H9 (cell line): ENCODE measurements at regions not wholly inside any gene's neighbourhood (a gene's known extent, or its start where the extent isn't known, plus 50 kb on each side); places are given as distances from the start of the nearest gene placed in this dataset.

ENCODE experiments used
- DNase-seq: peaks from one replicate; pipeline ENCODE4 v3.0.0-alpha.2; 2017
- H2AFZ ChIP-seq: one replicate; pipeline ENCODE4 v1.6.1; 2013; ENCODE audit warnings: mild to moderate bottlenecking, low read length, control low read depth, moderate library complexity
- H2AK5ac ChIP-seq: 2 replicates; pipeline ENCODE4 v1.6.1; 2013; ENCODE audit warnings: low read length, control low read depth, mixed read lengths; ENCODE audit not compliant: insufficient read length
- H2BK120ac ChIP-seq: one replicate; pipeline ENCODE4 v1.6.1; 2013; ENCODE audit warnings: low read depth, mild to moderate bottlenecking, low read length, control low read depth, inconsistent platforms; ENCODE audit not compliant: poor library complexity, severe bottlenecking
- H2BK12ac ChIP-seq: 2 replicates; pipeline ENCODE4 v1.6.1; 2013; ENCODE audit warnings: low read length, control low read depth, mixed read lengths, low read depth; ENCODE audit not compliant: insufficient read length
- H2BK15ac ChIP-seq: 2 replicates; pipeline ENCODE4 v1.6.1; 2013; ENCODE audit warnings: low read depth, low read length, control low read depth
- H2BK20ac ChIP-seq: one replicate; pipeline ENCODE4 v1.6.1; 2013; ENCODE audit warnings: low read depth, mild to moderate bottlenecking, low read length, control low read depth, inconsistent platforms; ENCODE audit not compliant: poor library complexity, severe bottlenecking
- H2BK5ac ChIP-seq: 2 replicates; pipeline ENCODE4 v1.6.1; 2013; ENCODE audit warnings: low read length, control low read depth, mixed read lengths; ENCODE audit not compliant: insufficient read length
- H3K14ac ChIP-seq: 2 replicates; pipeline ENCODE4 v1.6.1; 2013; ENCODE audit warnings: low read length, control low read depth; ENCODE audit not compliant: insufficient read depth
- H3K18ac ChIP-seq: 2 replicates; pipeline ENCODE4 v1.6.1; 2013; ENCODE audit warnings: low read depth, mild to moderate bottlenecking, mixed read lengths, low read length, control low read depth; ENCODE audit not compliant: insufficient read length
- H3K23ac ChIP-seq: 2 replicates; pipeline ENCODE4 v1.6.1; 2013; ENCODE audit warnings: low read length, control low read depth, mixed read lengths, low read depth; ENCODE audit not compliant: insufficient read length
- H3K23me2 ChIP-seq: 2 replicates; pipeline ENCODE4 v1.6.1; 2013; ENCODE audit warnings: low read depth, mild to moderate bottlenecking, mixed read lengths, low read length, control low read depth; ENCODE audit not compliant: insufficient read length, poor library complexity, severe bottlenecking
- H3K27ac ChIP-seq: 2 replicates; pipeline ENCODE4 v1.5.1; 2013; ENCODE audit warnings: low read length, control low read depth, mixed read lengths, low read depth; ENCODE audit not compliant: insufficient read length
- H3K27me3 ChIP-seq: 2 replicates; pipeline ENCODE4 v1.6.1; 2013; ENCODE audit warnings: low read length, control low read depth, inconsistent platforms; ENCODE audit not compliant: insufficient read depth
- H3K4ac ChIP-seq: 2 replicates; pipeline ENCODE4 v1.6.1; 2013; ENCODE audit warnings: low read depth, mild to moderate bottlenecking, control low read depth, inconsistent platforms, low read length, moderate library complexity
- H3K4me1 ChIP-seq: 2 replicates; pipeline ENCODE4 v1.6.1; 2013; ENCODE audit warnings: low read length, control low read depth, inconsistent platforms; ENCODE audit not compliant: insufficient read depth
- H3K4me2 ChIP-seq: 2 replicates; pipeline ENCODE4 v1.6.1; 2013; ENCODE audit warnings: low read length, control low read depth, mixed read lengths; ENCODE audit not compliant: insufficient read length, insufficient read depth
- H3K56ac ChIP-seq: 2 replicates; pipeline ENCODE4 v1.6.1; 2013; ENCODE audit warnings: low read depth, mild to moderate bottlenecking, mixed read lengths, low read length, control low read depth; ENCODE audit not compliant: insufficient read length
- H3K79me1 ChIP-seq: 2 replicates; pipeline ENCODE4 v1.6.1; 2013; ENCODE audit warnings: low read depth, mild to moderate bottlenecking, moderate library complexity, low read length, control low read depth, inconsistent platforms; ENCODE audit not compliant: insufficient read depth, poor library complexity, severe bottlenecking
- H3K79me2 ChIP-seq: 2 replicates; pipeline ENCODE4 v1.6.1; 2013; ENCODE audit warnings: low read length, control low read depth, inconsistent platforms; ENCODE audit not compliant: insufficient read depth
- H3K9ac ChIP-seq: 2 replicates; pipeline ENCODE4 v1.6.1; 2013; ENCODE audit warnings: low read length, control low read depth, mixed read lengths; ENCODE audit not compliant: insufficient read length; ENCODE audit errors: extremely low read depth
- H3K9me3 ChIP-seq: one replicate; pipeline ENCODE4 v1.6.1; 2013; ENCODE audit warnings: low read depth, low read length, inconsistent platforms; ENCODE audit not compliant: control insufficient read depth
- H3T11ph ChIP-seq: one replicate; pipeline ENCODE4 v1.6.1; 2013; ENCODE audit warnings: mild to moderate bottlenecking, low read length, control low read depth, inconsistent platforms
- H4K20me1 ChIP-seq: one replicate; pipeline ENCODE4 v1.6.1; 2013; ENCODE audit not compliant: control insufficient read depth, insufficient read length, insufficient read depth
- H4K5ac ChIP-seq: 2 replicates; pipeline ENCODE4 v1.6.1; 2013; ENCODE audit warnings: low read depth, mild to moderate bottlenecking, mixed read lengths, low read length, control low read depth; ENCODE audit not compliant: insufficient read length
- H4K8ac ChIP-seq: replicated peaks from 2 replicates; pipeline ENCODE4 v1.6.1; 2013; ENCODE audit warnings: low read length, control low read depth, mixed read lengths, low read depth; ENCODE audit not compliant: insufficient read length
- H4K91ac ChIP-seq: 2 replicates; pipeline ENCODE4 v1.6.1; 2013; ENCODE audit warnings: low read depth, mild to moderate bottlenecking, moderate library complexity, mixed read lengths, low read length, control low read depth; ENCODE audit not compliant: insufficient read length
- H3K27ac Mint-ChIP-seq, 3 experiments: 2 replicates in 2 of 3; 3 replicates in 1 of 3; pipeline ENCODE4 v1.8.0; 2020 to 2021; ENCODE audit warnings: mixed read lengths in 3 of 3, mild to moderate bottlenecking in 1 of 3, moderate library complexity in 1 of 3
- H3K27me3 Mint-ChIP-seq: 2 replicates; pipeline ENCODE4 v1.8.0; 2021; ENCODE audit warnings: low read depth, mild to moderate bottlenecking, moderate library complexity, mixed read lengths
- H3K36me3 Mint-ChIP-seq, 3 experiments: 2 replicates in 2 of 3; 3 replicates in 1 of 3; pipeline ENCODE4 v1.8.0; 2020 to 2021; ENCODE audit warnings: low read depth in 3 of 3, mixed read lengths in 3 of 3; ENCODE audit not compliant: insufficient read depth in 1 of 3
- H3K4me1 Mint-ChIP-seq, 2 experiments: 2 replicates each; pipeline ENCODE4 v1.8.0; 2020; ENCODE audit warnings: mixed read lengths in 2 of 2
- H3K4me3 Mint-ChIP-seq, 2 experiments: 2 replicates in 1 of 2; 3 replicates in 1 of 2; pipeline ENCODE4 v1.8.0; 2020 to 2021; ENCODE audit warnings: mild to moderate bottlenecking in 2 of 2, mixed read lengths in 2 of 2, moderate library complexity in 1 of 2
- H3K9me3 Mint-ChIP-seq, 2 experiments: 2 replicates in 1 of 2; 3 replicates in 1 of 2; pipeline ENCODE4 v1.8.0; 2020; ENCODE audit warnings: mild to moderate bottlenecking in 2 of 2, mixed read lengths in 2 of 2, moderate library complexity in 1 of 2
- WGBS: extraction: QIAGEN DNeasy Blood & Tissue Kit; methylation state at CpG from one replicate; pipeline ENCODE4 v1.1.7; 2013; ENCODE audit warnings: missing lambda C conversion rate, low lambda C conversion rate, mixed read lengths; ENCODE audit not compliant: insufficient read length; ENCODE audit errors: extremely low coverage; 5-methylcytosine and 5-hydroxymethylcytosine counted together
- TF ChIP-seq, protein P1 (sequence below): fragments of 200-600 bp; sonication (generic); conservative IDR thresholded peaks from 3 replicates; pipeline ENCODE4 v1.8.0; 2021; ENCODE audit warnings: antibody characterized with exemption, mild to moderate bottlenecking

DNA sequence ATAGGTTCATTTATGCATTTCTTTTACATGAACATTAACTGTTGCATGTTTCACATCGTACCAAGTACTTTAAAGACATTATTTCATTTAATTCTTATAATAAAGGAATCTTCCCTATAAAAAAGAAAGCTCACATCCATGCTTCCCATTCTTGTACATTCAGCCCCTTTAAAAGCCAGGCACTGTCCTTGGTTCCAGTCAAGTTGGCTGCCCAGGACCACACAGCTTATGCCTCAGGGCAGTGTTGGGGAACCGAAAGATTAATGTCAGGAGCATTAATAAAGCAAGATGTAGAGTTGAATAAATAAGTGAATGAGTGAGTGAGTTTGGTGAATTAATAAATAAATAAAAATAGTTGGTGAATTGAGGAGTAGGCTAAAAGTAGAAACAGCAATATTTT lies 409.4 kb upstream of the DAB1 start:
- no peak overlapping the region; the same call in 1 of the 2 replicates for H3K4ac ChIP-seq

More for the DNA sequence above, 409.4 kb upstream of the DAB1 start:
- Histone ChIP-seq H3K4me2 (no peak overlapping the region), H2BK12ac (peak overlapping the region; percentile 94), H2AFZ (no peak overlapping the region), H4K5ac (no peak overlapping the region), H2BK20ac (no peak overlapping the region), H4K8ac (no peak overlapping the region), H3K9ac (no peak overlapping the region), H3K23me2 (peaks cover 2% of the 10 kb centered on the region), H4K91ac (no peak overlapping the region), H3K14ac (no peak overlapping the region), H3K4me1 (peaks cover 7% of the 10 kb centered on the region), H3K79me1 (no peaks in the 10 kb centered on the region), H2AK5ac (no peak overlapping the region), H3K56ac (no peak overlapping the region), H3K18ac (peak overlapping the region; percentile 48), H3K23ac (no peak overlapping the region), H2BK120ac (no peak overlapping the region), H3K79me2 (no peaks in the 10 kb centered on the region), H3K27ac (no peak overlapping the region), H4K20me1 (no peaks in the 10 kb centered on the region), H3K27me3 (no peaks in the 10 kb centered on the region), H3K9me3 (no peaks in the 10 kb centered on the region), H2BK5ac (no peak overlapping the region), H3T11ph (no peak overlapping the region), H2BK15ac (no peak overlapping the region)
- TF ChIP-seq, protein P1, sequence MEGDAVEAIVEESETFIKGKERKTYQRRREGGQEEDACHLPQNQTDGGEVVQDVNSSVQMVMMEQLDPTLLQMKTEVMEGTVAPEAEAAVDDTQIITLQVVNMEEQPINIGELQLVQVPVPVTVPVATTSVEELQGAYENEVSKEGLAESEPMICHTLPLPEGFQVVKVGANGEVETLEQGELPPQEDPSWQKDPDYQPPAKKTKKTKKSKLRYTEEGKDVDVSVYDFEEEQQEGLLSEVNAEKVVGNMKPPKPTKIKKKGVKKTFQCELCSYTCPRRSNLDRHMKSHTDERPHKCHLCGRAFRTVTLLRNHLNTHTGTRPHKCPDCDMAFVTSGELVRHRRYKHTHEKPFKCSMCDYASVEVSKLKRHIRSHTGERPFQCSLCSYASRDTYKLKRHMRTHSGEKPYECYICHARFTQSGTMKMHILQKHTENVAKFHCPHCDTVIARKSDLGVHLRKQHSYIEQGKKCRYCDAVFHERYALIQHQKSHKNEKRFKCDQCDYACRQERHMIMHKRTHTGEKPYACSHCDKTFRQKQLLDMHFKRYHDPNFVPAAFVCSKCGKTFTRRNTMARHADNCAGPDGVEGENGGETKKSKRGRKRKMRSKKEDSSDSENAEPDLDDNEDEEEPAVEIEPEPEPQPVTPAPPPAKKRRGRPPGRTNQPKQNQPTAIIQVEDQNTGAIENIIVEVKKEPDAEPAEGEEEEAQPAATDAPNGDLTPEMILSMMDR, result no peak
- WGBS, result no CpG with 5 or more reads among the region's 2 CpGs
- H3K27me3 Mint-ChIP-seq, result no peaks in the 10 kb centered on the region
- no peak overlapping the region for H3K4me3 Mint-ChIP-seq
- H3K36me3 Mint-ChIP-seq, result no peaks in the 10 kb centered on the region
- DNase-seq, result no peak
- peak overlapping the region in 2 of 3 experiments; percentile 67 to 72; a peak in 3 of 7 replicates for H3K27ac Mint-ChIP-seq
- peaks cover 17 to 22% of the 10 kb centered on the region in 2 experiments for H3K4me1 Mint-ChIP-seq
- H3K9me3 Mint-ChIP-seq, result no peaks in the 10 kb centered on the region
